ENCODE measurements at regions not wholly inside any gene's neighbourhood (a gene's known extent, or its start where the extent isn't known, plus 50 kb on each side); places are given as distances from the start of the nearest gene placed in this dataset.

DNA sequence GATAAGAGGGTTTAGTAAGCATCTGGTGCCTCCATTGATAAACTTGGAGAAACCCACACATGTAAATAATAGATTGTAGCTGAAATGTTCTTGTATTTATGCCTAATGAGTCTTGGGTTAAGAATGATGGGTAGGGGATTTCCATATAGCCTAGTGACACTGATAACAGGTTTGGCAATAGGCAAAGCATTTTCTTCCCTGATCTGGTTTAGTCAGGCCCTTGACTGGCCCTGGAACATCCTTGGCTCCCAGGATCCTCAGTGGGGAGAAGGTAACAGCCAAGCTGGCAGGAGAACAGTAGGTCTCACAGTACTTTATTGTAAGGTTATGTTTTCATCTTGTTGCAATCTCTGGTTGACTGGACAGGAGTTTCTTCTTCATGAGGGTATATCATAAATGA, 228.4 kb downstream of the DIPK2A start:
- Histone ChIP-seq H3K9me3 (peaks cover under 1 to 4% of the 10 kb centered on the region in 2 donors), H3K36me3 (no peaks in the 10 kb centered on the region), H3K4me1 (no peaks in the 10 kb centered on the region), H3K27ac (no peak overlapping the region), H3K4me3 (no peak overlapping the region), H3K27me3 (no peaks in the 10 kb centered on the region)
- intact Hi-C loops (cut with DNase I; ENCODE audit: low total_unique reads): no loop called here
- DNase-seq (ENCODE audit: low spot score in 2 of 2): no peak
- no peak for TF ChIP-seq POLR2A (IDR thresholded peaks at IDR 0.05)
- TF ChIP-seq POLR2AphosphoS5 (IDR thresholded peaks at IDR 0.05): no peak
- TF ChIP-seq CTCF (IDR thresholded peaks at IDR 0.05): no peak

- intact Hi-C loops (cut with DNase I; ENCODE audit: low total_unique reads): no loop called here
Measured at GRCh38 chr3:144200466-144200865, 228.8 kb downstream of the DIPK2A start.

DNA sequence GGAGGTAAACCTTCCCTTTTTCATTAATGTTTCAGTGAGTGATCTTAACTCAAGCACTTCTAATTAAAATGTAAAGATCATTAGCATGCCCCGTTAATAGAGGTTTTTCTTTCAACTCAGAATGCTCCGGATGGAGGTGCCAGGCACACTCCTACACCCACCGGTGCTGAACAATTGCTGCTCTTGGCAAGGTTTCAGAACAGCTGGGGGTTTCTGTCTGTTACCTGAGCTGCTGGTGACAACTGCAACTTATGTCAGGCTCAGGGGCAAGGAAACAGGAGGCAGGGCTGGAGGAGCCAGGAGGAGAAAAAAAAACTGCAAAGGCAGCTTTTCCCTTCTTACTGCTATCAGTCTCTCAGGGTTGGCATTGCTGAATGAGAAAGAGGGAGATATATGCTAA, 250.1 kb downstream of the DIPK2A start:
- Histone ChIP-seq H3K27me3 (no peaks in the 10 kb centered on the region), H3K9me3 (no peaks in the 10 kb centered on the region), H3K4me3 (no peak overlapping the region), H3K4me1 (no peaks in the 10 kb centered on the region), H3K36me3 (no peaks in the 10 kb centered on the region), H3K27ac (no peak overlapping the region)
- intact Hi-C loops (cut with DNase I; ENCODE audit: low total_unique reads): no loop called here
- TF ChIP-seq CTCF (IDR thresholded peaks at IDR 0.05) (no peak), POLR2A (IDR thresholded peaks at IDR 0.05) (no peak), POLR2AphosphoS5 (IDR thresholded peaks at IDR 0.05) (no peak)
- no peak for DNase-seq (ENCODE audit: low spot score in 2 of 2)

More at GRCh38 chr3:144200466-144200865, 228.8 kb downstream of the DIPK2A start:
- no peak for DNase-seq (ENCODE audit: low spot score in 2 of 2)
- Histone ChIP-seq H3K27me3 (no peaks in the 10 kb centered on the region), H3K4me3 (no peak overlapping the region), H3K36me3 (no peaks in the 10 kb centered on the region), H3K27ac (no peak overlapping the region), H3K9me3 (no peaks in the 10 kb centered on the region), H3K4me1 (no peaks in the 10 kb centered on the region)
- TF ChIP-seq CTCF (IDR thresholded peaks at IDR 0.05) (no peak), POLR2A (IDR thresholded peaks at IDR 0.05) (no peak)

- H3K36me3 ChIP-seq: no peaks in the 10 kb centered on the region
- H3K27ac ChIP-seq: no peak overlapping the region
- intact Hi-C loops (cut with DNase I; ENCODE audit: low total_unique reads): no loop called here
- no peak overlapping the region for H3K4me3 ChIP-seq
- H3K4me1 ChIP-seq: no peaks in the 10 kb centered on the region
- DNase-seq (ENCODE audit: low spot score in 2 of 2): no peak
- no peaks in the 10 kb centered on the region for H3K27me3 ChIP-seq
- no peaks in the 10 kb centered on the region for H3K9me3 ChIP-seq
- TF ChIP-seq POLR2AphosphoS5 (IDR thresholded peaks at IDR 0.05): no peak
- TF ChIP-seq CTCF (IDR thresholded peaks at IDR 0.05): no peak
Measured at GRCh38 chr3:144229330-144229729, 257.7 kb downstream of the DIPK2A start.

DNA sequence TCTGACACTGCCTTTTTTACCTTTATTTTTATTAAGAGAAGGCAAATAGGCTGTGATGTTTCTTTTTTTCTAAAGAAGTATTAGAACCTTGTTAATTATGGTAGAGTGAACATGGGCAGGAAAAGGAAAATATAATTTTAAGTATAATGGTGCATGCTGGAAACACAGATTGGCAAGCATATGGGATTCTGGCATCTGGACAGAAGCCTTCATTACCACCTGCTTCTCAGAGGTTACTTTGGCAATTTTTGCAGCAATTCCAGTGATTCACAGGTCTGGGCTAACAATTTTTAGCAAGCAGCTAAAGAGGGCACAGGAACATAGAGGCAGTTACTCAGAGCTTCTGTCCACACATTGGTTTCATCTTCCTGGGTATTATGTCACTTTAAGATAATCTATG, 258.3 kb downstream of the DIPK2A start:
- no peaks in the 10 kb centered on the region for H3K9me3 ChIP-seq
- no peak for TF ChIP-seq POLR2AphosphoS5 (IDR thresholded peaks at IDR 0.05)
- TF ChIP-seq POLR2A (IDR thresholded peaks at IDR 0.05): no peak
- no peak for TF ChIP-seq CTCF (IDR thresholded peaks at IDR 0.05)
- intact Hi-C loops (cut with DNase I; ENCODE audit: low total_unique reads): no loop called here

More for the DNA sequence above, 258.3 kb downstream of the DIPK2A start:
- no peak overlapping the region for H3K4me3 ChIP-seq
- no peak overlapping the region for H3K27ac ChIP-seq
- no peaks in the 10 kb centered on the region for H3K4me1 ChIP-seq
- no peaks in the 10 kb centered on the region for H3K36me3 ChIP-seq
- no peaks in the 10 kb centered on the region for H3K27me3 ChIP-seq
- DNase-seq (ENCODE audit: low spot score in 2 of 2): no peak

Measured in breast epithelium (tissue), 4 donors.